NCI-H2196 treated with DMSO at 0.1 percent for 48 hours (cell line): ENCODE measurements at regions not wholly inside any gene's neighbourhood (a gene's known extent, or its start where the extent isn't known, plus 50 kb on each side); places are given as distances from the start of the nearest gene placed in this dataset.

Source experiments
- DNase-seq: peaks from one replicate; lab custom pipeline; 2025; ENCODE audit not compliant: unreplicated experiment; lab: John Stamatoyannopoulos, UW

DNA sequence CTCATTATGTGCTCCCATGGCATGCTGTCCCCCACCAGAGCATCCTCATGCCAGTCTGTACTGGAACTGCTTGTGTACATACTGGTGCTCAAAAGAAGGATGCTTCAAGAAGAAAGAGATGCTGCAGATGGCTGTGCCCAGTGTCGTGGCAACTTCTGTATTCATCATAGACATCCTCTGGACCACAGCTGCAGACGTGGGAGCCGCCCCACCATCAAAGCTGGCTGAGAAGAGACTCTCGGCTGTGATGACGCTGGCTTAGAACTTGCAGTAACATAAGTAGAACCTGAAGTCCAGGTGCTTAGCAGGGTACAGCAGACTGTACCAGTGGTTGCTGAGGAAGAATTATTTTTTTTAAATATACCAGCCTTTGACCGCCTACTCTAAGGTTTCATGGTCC, 112.6 kb upstream of the ARHGAP5 start:
- no peak for DNase-seq

DNA sequence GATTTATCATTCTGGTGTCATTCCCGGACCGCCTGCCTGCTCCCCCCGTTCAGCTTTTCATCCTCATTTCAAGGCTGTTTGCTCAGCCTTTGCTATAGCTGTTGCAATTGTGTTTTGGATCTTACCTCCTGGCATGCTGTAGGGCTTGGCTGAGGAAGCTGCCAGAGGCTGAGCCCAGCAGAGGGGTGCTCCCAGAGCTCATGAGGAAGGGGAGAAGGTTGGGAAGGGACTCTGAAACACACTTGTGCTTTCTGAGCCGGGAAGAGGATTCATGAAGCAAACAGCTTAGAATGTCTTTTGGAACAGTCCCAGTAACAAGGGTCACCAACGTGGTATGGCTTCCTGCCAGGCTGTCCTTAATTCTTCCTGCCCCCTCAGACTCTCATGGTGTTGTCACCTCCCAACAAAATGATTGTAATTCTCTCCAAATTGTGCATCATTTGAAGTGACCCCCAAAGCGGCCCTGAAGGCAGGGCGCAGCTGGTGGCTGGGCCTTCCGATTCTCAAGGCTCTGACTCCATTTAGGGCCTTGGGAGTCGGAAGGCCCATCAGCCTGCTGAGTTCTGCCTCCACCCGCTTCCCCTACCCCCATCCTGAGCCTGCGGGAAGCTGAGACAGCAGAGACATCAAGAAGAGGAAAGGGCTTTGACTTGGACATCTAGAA, 111.9 kb upstream of the ARHGAP5 start:
- no peak for DNase-seq

DNA sequence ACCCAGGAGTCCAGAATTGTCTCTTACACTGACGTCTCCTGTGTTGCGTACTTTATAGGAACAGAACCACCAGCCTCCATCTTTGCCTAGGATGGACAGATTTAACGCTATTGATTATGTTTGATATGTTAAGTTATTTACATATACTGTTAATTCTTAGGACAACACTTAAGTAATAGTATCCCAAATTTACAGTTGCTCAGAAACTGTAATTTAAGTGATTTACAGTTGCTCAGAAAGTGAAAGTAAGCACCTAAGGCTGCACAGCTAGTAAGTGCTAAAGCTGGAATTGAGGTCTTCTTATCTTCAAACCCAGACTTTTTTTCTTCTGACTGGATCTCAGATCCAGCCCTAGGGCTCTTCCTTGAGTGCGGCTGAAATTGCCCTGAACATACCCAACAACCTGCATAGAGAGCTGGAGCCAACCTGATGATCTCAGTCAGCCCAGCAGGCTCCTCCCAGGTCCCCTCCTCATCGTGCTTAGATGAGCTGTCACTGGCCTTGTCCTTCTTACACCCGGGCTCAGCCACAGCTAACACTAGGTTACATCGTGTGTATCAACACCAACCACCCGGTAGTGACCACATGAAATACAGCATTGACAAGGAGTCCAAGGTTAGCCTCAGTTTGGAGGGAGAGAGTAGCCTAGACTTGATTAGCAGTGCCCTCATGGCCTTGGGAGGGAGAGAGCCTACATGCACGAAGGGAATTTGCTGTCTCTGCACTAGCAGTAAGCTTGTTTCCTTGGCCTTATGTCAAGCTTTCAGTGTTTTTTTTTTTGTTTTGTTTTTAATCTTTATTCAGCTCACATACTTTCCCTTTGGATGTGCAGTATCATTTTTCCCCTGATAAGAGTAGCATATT, 111.1 kb upstream of the ARHGAP5 start:
- DNase-seq = no peak

DNA sequence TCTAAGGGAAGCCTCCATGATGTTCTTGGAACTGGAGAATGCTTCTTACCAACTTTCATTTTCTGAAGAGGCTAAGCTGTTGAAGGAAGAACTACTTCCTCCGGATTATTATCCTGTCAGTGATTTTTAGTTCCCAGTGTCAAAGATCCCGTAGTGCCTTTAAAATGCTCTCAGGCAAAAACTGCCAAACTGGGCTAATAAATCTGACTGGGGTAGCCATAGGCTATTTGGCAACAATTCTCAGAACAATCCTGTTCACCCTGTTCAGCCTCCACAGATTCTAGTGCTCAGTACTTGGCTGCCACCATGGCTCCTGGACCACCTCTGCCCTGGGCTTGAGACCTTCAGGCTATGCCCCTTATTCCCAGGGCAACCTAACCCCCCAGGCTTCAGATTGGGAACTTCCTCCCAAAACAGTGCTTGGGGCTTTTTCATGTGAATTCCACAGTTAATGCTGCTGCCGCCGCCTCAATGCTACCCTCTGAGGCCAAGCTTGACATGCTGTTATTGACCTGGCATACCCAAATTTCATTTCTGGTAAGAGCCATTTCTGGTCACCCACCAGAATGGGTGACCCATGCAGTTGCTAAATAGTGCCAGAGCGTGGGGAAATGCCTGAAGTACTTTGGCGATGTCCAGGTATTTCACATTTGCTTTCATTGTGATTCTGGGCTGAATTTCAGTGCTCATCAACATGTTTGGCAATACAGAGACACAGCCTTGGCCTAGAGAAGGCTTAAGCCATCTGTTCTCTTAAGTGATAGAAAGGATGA, 110.0 kb upstream of the ARHGAP5 start:
- no peak for DNase-seq

DNA sequence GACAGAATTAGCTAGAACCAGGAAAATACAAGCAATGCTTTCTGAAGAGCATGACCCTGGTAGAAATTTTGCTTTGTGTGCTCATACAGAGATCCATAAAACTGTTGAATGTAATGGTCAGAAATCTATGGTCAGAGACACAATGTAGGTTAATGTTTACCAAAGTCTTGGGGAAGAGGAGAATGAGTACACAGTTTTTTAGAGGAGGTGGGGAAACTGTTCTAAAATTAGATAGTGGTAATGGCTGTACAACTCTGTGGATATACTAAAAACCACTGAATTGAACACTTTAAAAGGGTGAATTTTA, 109.5 kb upstream of the ARHGAP5 start:
- DNase-seq = no peak

DNA sequence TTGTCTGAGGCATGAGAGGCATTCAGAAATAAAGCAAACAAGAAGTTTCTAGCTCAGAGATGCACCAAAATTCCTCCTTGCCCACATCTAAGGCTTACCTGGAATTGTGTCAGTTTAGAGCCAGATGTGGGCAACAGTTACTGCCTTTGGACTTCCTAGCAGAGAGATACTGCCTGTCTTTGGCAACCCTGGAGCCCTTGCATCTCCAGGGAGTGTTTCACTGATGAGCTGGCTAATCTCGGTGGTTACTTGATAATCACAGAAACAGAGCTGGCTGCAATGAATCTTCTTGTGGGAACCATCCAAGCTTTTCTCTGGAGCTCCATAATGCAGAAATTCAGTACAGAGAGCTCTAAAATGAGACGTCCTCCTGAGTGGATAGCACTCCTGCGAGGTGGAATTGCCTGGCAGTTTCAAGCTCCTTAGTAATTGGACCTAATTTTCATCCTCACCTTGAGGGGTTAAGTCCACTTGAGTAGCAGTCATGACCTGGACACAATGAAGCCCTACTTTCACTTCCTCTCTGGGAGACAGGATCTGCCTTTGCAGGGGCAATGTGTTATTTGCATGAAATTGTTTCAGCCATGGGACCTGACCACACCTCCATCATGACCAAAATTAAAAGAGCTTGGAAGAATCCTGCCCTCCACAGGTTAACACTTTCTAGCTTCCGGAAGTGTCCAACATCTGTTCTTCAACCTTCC, 108.8 kb upstream of the ARHGAP5 start:
- DNase-seq = no peak

DNA sequence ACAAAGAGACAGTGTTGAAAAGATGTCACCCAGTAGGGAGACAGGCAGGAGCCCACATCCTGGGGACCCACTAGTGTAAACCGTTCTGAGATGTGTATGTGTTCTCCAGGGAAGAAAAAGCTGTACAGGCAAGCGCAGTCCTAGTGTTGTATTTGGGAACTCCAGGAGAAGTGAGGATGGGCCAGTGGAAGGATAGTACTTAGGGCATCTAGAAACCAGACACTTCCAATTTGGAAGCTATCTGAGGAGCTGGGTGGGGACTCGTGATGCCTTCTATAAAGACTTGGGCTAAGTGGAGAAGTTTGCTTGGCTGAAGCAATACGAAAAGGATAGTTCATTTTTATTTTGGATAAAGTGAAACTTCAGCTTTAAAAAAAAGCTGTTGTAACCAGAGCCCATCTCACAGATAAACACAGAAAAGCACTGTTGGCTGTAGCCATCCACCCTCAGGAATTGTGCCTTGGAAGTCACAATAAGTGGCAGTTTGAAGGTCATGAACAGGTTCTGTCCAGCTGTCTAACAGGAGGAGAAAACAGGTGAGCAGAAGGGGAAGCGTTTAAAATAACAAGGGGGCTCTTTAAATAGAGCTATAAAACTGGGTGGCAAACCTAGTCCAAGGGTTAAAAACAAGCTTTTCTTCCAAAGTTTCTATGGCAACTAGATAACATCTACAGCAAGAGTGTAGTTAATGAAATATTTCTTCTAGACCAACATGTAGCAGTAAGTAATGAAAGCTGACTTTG, 108.0 kb upstream of the ARHGAP5 start:
- no peak for DNase-seq

DNA sequence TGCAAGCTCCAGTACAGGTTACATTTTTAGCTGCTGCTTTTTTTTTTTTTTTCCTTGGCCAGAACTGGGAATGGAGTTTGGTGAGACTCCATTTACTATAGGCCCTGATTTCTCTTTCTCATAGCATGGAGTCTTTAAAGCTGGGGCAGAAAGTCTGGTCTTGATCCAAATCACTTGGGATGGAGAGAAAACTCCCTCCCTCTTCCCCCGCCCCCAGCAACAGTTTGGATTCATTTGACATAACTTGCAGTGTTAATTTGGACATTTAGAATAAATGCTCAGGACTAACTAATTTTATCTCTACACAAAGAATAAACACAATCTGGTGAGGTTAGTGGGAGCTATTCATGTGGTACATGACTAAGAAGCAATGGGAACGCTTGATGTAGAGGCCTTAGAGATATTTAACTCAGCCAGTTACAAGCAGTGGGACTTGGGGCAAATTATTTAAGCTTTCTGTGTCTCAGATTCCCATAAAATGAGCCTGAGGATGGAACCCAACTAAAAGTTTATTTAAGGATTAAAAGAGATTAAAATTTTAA, 107.3 kb upstream of the ARHGAP5 start:
- no peak for DNase-seq

DNA sequence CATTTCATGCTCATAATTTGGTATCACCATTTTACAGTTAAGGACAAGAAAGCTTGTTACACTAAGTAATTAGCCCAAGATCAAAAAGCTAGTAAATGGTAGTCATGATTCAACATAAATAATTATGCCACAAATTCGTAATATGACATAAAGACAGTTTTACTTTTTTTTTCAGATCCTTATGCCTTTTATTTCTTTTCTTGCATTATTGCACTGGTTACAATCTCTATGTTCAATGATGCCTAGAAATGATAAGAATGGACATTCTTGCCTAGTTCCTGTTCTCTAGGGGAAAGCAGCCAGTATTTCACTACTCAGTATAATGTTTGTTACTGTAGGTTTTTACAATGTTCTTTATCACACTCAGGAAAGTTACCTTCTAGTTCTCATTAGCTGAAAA, 106.4 kb upstream of the ARHGAP5 start:
- DNase-seq = no peak

DNA sequence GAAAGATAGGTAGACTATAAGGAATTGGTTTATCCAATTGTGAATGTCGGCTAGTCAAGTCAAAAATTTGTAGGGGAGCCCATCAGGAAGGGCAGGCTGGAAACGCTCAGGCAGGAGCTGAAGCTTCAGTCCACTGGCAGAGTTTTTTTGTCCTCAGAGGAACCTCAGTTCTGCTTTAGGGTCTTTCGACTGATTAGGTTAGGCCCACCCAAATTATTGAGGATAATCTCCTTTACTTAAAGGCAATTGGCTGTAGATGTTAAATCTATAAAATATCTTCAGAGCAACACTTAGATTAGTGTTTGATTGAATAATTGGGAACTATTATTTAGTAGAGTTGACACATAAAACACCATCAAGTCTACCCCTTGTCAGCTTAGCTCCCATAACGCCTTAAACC, 105.5 kb upstream of the ARHGAP5 start:
- no peak for DNase-seq

DNA sequence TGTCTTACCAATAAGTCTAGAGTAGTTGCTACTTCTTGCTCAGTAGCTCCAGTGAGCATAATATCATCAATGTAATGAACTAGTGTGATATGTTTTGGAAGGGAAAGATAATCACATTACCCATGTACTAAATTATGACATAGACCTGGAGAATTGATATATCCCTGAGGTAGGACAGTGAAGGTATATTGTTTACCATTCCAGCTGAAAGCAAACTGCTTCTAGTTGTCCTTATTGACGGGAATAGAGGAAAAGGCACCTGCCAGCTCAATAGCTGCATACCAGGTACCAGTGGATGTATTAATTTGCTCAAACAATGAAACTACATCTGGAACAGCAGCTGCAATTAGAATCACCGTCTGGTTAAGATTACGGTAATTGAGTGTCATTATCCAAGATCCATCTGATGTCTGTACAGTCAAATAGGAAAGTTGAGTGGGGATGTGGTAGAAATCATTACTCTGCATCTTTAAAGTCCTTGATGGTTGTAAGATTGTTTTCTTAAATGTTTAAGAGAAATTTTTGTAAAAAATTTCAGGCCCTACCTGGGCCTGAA, 100.0 kb upstream of the ARHGAP5 start:
- DNase-seq = no peak

DNA sequence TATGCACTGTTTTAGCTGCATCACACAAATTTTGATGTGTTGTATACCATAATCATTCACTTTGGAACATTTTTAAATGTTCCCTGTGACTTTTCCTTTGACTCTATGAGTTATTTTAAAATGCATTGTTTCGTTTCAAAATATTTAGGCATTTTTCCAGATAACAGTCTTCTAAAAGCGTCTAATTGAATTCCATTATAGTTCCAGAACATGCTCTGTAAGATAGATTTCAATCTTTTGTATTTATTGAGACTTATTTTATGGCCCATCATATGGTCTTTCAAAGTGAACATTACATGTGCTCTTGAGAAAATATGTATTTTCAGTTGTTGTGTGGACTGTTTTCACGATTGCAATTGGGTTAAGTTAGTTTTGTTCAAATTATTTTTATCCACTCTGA, 98.7 kb upstream of the ARHGAP5 start:
- DNase-seq = no peak

DNA sequence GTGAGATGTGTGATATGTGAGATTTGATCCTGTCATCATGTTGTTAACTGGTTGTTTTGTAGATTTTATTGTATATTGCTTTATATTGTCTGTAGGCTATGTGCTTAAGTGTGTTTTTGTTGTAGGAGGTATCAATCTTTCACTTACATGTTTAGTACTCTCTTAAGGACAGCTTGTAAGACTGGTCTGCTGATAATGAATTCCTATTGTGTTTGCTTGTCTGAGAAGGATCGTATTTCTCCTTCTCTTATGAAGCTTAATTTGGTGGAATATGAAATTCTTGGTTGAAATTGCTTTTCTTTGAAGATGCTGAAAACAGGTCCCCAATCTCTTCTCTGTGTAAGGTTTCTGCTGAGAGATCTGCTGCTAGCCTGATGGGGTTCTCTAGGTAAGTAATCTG, 94.5 kb upstream of the ARHGAP5 start:
- DNase-seq = no peak

DNA sequence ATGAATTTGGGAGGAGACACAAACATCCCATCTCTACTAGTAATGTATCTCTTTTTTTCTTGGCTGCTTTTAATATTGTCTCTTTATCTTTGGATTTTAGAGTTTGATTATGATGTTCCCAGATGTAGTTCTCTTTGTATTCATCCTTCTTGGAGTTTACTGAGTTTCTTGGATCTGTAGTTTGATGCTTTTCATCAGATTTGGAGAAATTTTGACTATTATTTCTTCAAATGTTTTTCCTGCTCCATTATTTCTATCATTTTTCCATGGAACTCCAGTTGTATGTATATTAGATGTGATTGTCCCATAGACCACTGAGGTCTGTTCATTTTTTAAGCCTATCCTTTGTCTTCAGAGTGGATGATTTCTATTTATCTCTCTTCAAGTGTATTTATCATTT, 90.7 kb upstream of the ARHGAP5 start:
- DNase-seq = no peak

DNA sequence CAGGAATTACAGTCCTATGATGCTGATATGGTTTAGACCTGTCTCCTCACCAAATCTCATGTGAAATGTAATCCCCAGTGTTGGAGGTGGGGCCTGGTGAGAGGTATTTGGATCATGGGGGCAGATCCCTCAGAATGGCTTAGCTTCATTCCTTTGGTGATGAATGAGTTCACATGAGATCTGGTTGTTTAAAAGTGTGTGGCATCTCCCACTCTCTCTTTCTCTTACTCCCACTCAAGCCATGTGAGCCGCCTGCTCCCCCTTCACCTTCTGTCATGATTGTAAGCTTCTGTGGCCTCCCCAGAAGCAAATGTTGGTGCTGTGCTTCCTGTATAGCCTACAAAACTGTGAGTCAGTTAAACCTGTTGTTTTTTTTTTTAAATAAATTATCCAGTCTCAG, 89.4 kb upstream of the ARHGAP5 start:
- DNase-seq = no peak

DNA sequence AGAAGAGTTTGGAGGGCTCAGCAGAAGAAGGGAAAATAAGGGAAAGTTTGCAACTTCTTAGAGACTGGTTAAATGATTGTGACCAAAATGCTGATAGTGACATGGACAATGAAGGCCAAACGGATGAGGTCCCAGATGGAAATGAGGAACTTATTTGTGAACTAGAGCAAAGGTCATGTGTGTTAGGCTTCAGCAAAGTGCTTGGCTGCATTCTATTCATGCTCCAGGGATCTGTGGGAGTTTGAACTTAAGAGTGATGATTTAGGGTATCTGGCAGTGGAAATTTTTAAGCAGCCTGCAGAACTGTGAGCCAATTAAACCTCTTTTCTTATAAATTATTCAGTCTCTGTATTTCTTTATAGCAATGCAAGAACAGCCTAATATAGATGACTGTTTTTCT, 88.9 kb upstream of the ARHGAP5 start:
- DNase-seq = no peak

DNA sequence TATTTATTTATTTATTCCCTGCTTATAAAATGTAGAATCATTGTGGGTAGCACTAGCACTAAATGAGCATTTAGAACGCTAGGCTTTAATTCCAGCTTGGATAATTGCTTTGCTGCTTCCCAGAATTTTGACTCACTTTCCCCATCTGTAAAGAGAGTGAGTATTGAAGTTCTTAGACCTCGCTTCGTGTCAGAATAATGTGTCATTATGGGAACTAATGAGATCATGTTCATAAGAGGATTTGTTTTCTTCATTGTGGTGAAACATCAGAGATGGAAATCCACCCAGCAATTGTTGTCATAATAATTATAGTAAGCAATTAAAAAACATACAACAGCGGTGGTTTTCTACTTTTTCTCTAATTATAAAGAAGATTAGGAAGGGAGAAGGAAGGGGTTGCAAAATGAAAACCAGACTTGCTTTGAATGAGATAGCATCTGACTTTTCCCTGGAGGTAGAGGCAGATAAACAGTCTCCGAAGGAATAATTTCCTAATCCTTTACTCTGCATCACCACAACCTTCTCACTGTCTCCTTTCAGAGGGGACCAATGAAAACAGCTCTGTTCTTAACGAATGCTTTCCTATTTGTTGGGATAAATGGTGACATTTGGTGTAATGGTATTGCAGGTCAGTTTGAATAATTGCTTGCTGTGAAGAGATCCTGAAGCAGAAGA, 86.8 kb upstream of the ARHGAP5 start:
- no peak for DNase-seq

DNA sequence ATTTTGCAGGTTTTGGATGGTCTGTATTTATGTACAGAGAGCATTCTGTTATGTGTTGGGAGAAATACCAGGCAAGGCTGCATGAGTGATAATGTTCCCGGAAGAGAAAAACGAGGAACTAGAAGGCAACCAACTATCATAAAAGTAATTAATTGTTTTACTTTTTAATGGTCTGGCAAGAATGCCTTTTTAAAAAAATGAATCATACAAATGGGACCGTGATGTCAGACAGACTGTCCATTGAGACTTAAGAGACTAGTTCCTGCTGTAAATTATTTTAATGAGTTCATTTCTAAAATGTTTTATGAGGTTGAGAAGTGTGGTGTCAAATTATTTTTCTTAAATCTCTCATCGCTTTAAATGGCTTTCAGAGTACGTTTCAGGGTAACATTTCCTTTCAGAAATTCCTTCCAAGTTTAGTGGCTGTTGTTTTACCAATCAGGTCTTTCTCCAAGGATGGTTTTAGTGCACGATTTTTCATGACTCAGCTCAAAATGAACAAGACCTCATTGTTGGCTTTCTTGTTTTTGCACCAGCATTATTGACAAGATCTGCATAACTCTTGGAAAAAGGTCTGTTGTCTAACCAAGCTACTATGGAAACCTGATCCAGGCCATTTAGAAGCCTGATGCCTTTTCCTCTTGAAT, 86.1 kb upstream of the ARHGAP5 start:
- DNase-seq = no peak

DNA sequence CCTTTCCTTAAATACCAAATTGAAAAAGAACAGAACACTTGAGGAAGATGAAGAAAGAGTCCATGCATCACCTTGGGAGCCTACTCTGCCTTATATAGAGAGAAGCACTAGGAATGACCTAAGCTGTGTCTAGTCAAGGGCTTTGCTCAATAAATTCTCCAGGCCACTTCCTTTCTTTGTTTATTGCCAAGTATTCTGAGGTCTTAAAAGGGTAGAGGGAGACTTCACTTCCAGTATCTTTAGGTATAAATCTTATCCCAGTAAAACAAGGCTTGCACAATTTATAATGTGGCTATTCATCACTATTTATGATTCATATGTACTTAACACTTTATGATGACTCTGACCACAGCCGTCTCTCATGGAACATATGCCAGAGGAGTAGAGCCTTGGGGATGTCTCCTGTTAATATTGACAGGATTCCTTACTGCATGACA, 85.1 kb upstream of the ARHGAP5 start:
- no peak for DNase-seq
